ENCODE measurements at regions not wholly inside any gene's neighbourhood (a gene's known extent, or its start where the extent isn't known, plus 50 kb on each side); places are given as distances from the start of the nearest gene placed in this dataset.

DNA sequence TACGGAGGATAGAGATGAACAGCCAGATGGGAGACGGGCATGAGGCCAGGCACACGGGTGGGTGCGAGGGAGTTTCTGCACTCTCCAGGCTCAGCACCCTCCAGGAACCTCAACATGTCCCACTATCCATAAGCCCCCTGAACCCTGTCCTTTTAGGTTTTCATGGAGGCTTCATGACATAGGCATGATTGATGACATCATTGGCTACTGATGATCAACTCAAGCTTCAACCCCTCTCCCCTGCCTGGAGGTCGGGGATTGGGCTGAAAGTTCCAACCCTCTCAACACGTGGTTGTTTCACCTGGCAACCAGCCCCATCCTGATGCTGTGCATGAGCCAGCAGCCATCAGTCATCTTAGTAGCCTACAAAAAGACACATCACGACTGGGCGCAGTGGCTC lies 360.7 kb upstream of the AUTS2 start:
- Histone ChIP-seq H3K4me3 (ENCODE audit: low read length in 3 of 3) (no peak overlapping the region), H3K27me3 (ENCODE audit: control insufficient read depth, insufficient read depth, low read length) (no peaks in the 10 kb centered on the region), H3K4me1 (ENCODE audit: control insufficient read depth in 2 of 3, insufficient read depth in 2 of 3, low read depth in 1 of 3, low read length in 3 of 3) (no peaks in the 10 kb centered on the region), H3K27ac (ENCODE audit: low read depth in 2 of 2, low read length in 2 of 2) (no peak overlapping the region), H3K9me3 (ENCODE audit: control insufficient read depth in 2 of 3, insufficient read depth in 1 of 3, low read length in 3 of 3) (no peaks in the 10 kb centered on the region), H3K9ac (ENCODE audit: low read length in 3 of 3) (no peak overlapping the region), H3K36me3 (ENCODE audit: control insufficient read depth in 2 of 3, insufficient read depth in 3 of 3, low read length in 3 of 3) (no peaks in the 10 kb centered on the region)
- TF ChIP-seq CTCF (IDR thresholded peaks at IDR 0.05; ENCODE audit: borderline replicate concordance, extremely low read depth, insufficient read depth) = no peak
- no peak for DNase-seq
- FAIRE-seq = no peak
- intact Hi-C loops (cut with DNase I) = no loop called here

DNA sequence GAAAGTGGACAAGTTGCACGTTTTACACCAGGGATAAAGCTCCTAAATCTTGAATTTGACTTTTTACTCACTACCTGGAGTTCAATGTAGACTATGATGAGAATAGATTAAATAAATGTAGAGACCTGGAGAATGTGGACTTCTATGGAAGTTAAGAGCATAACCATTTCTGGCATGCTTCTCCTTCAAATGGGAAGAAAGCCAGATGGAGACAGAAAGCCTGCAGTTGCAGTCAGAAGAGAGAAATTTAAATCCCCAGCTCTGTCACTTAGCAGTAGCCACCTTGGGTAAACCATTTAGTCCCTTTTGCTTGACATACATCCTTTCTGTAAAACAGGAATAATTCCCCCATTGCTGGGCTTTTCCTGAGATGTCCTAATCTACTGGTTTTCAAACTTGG lies 355.3 kb upstream of the AUTS2 start:
- H3K4me1 ChIP-seq (ENCODE audit: control insufficient read depth in 2 of 3, insufficient read depth in 2 of 3, low read depth in 1 of 3, low read length in 3 of 3) = no peaks in the 10 kb centered on the region
- H3K4me3 ChIP-seq (ENCODE audit: low read length in 3 of 3) = no peak overlapping the region
- TF ChIP-seq CTCF (IDR thresholded peaks at IDR 0.05; ENCODE audit: borderline replicate concordance, extremely low read depth, insufficient read depth) = no peak
- FAIRE-seq = no peak
- no peak overlapping the region for H3K9ac ChIP-seq (ENCODE audit: low read length in 3 of 3)
- no peak for DNase-seq
- H3K9me3 ChIP-seq (ENCODE audit: control insufficient read depth in 2 of 3, insufficient read depth in 1 of 3, low read length in 3 of 3) = no peaks in the 10 kb centered on the region
- H3K36me3 ChIP-seq (ENCODE audit: control insufficient read depth in 2 of 3, insufficient read depth in 3 of 3, low read length in 3 of 3) = no peaks in the 10 kb centered on the region
- H3K27ac ChIP-seq (ENCODE audit: low read depth in 2 of 2, low read length in 2 of 2) = no peak overlapping the region
- intact Hi-C loops (cut with DNase I) = no loop called here
- no peaks in the 10 kb centered on the region for H3K27me3 ChIP-seq (ENCODE audit: control insufficient read depth, insufficient read depth, low read length)

DNA sequence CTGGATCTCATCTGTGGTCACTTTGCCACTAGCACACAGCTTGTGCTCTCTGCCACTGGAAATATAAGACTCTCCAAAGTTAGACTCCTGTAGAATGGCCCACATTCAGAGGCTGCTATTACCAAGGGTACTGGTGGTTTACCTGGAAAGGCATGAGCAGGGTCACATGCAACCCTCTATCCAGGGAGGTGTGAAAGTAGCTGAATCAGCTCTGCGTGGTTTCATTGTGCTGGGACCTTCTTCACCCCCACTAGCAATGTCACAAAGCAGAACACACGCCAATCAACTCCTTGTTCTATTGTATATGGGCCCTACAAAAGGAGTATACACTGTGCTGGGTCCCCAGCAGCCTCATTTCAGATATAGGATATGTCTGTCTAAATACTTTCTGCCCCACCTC lies 353.6 kb upstream of the AUTS2 start:
- no peaks in the 10 kb centered on the region for H3K27me3 ChIP-seq (ENCODE audit: control insufficient read depth, insufficient read depth, low read length)
- H3K36me3 ChIP-seq (ENCODE audit: control insufficient read depth in 2 of 3, insufficient read depth in 3 of 3, low read length in 3 of 3) = no peaks in the 10 kb centered on the region
- DNase-seq = no peak
- no peaks in the 10 kb centered on the region for H3K9me3 ChIP-seq (ENCODE audit: control insufficient read depth in 2 of 3, insufficient read depth in 1 of 3, low read length in 3 of 3)
- no peaks in the 10 kb centered on the region for H3K4me1 ChIP-seq (ENCODE audit: control insufficient read depth in 2 of 3, insufficient read depth in 2 of 3, low read depth in 1 of 3, low read length in 3 of 3)
- no peak overlapping the region for H3K27ac ChIP-seq (ENCODE audit: low read depth in 2 of 2, low read length in 2 of 2)
- TF ChIP-seq CTCF (IDR thresholded peaks at IDR 0.05; ENCODE audit: borderline replicate concordance, extremely low read depth, insufficient read depth) = no peak
- no peak for FAIRE-seq
- no peak overlapping the region for H3K4me3 ChIP-seq (ENCODE audit: low read length in 3 of 3)
- intact Hi-C loops (cut with DNase I) = no loop called here
- no peak overlapping the region for H3K9ac ChIP-seq (ENCODE audit: low read length in 3 of 3)

- Histone ChIP-seq H3K27me3 (ENCODE audit: control insufficient read depth, insufficient read depth, low read length) (no peaks in the 10 kb centered on the region), H3K4me3 (ENCODE audit: low read length in 3 of 3) (no peak overlapping the region), H3K36me3 (ENCODE audit: control insufficient read depth in 2 of 3, insufficient read depth in 3 of 3, low read length in 3 of 3) (no peaks in the 10 kb centered on the region), H3K4me1 (ENCODE audit: control insufficient read depth in 2 of 3, insufficient read depth in 2 of 3, low read depth in 1 of 3, low read length in 3 of 3) (no peaks in the 10 kb centered on the region), H3K9ac (ENCODE audit: low read length in 3 of 3) (no peak overlapping the region), H3K27ac (ENCODE audit: low read depth in 2 of 2, low read length in 2 of 2) (no peak overlapping the region), H3K9me3 (ENCODE audit: control insufficient read depth in 2 of 3, insufficient read depth in 1 of 3, low read length in 3 of 3) (no peaks in the 10 kb centered on the region)
- intact Hi-C loops (cut with DNase I) = no loop called here
- no peak for TF ChIP-seq CTCF (IDR thresholded peaks at IDR 0.05; ENCODE audit: borderline replicate concordance, extremely low read depth, insufficient read depth)
- peak in 2 of 5 donors; percentile 23 to 44 for DNase-seq
- FAIRE-seq = no peak
Observed at GRCh38 chr7:69245646-69246045, 352.6 kb upstream of the AUTS2 start.

Measured in kidney (tissue), 13 donors.